NCI-H1417 treated with DMSO at 0.1 percent for 48 hours (cell line): ENCODE measurements at regions not wholly inside any gene's neighbourhood (a gene's known extent, or its start where the extent isn't known, plus 50 kb on each side); places are given as distances from the start of the nearest gene placed in this dataset.
"Not testable (repeated sequence)": the region's sequence is repeated elsewhere in the genome, so short reads cannot be mapped to it uniquely, and the experiment has no call there.

Experiments
- DNase-seq: peaks from one replicate; lab custom pipeline; 2025; lab: John Stamatoyannopoulos, UW

DNA sequence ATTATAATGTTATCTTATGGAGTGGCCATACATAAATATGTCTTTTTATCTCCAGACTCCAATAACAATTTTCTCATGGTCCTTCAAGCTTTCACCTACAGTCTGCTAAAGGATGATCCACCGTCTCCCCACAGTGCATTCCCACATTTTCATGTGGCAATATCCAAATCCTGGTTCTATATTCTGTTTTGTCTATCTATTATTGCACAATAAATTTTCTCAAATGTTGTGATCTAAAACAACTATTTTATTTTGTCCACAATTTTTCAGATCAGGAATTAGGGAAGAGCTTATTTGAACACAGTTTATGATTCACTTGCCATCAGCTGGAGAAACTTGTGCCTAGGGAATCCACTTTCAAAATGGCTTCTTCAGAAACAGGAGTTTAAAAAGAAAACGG, 614.4 kb upstream of the TMEFF2 start:
- no peak for DNase-seq

DNA sequence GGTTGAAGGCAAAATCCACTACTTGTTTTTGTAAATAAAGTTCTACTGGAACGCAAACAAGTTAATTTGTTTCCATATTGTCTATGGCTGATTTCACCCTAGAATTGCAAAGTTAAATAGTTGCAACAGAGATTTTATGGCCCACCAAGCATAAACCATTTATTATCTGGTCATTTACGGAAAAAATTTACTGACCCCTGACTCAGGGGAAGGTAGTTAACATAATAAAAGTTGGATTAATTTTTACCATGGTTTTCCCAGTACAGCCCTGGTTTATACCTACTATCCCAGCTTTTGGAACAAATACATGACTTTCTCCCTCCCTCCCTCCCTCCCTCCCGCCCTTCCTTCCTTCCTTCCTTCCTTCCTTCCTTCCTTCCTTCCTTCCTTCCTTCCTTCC, 588.9 kb upstream of the TMEFF2 start:
- DNase-seq, result no peak

GRCh38 chr2:192775459-192776262, 580.9 kb upstream of the TMEFF2 start:
- no peak for DNase-seq

GRCh38 chr2:192775011-192775410, 580.3 kb upstream of the TMEFF2 start:
- DNase-seq, result no peak

DNA sequence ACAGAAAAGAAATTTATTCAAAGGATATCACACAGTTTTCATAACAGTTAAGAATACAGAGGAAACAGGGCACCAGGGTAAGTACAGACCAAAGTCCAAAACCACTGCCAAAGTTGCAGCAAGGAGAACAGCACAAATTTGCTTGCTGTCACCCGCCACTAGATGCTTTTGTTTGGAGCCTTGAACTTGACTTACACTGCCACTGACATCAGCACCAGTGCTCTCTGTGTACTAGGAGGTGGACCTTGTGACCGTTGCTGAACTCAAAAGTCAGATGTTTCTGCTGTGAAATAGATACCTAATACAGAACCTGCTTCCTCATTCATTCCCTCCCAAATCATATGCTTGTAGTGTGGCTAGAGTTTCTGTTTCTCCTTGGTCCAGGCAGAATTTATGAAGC, 578.3 kb upstream of the TMEFF2 start:
- DNase-seq, result no peak

DNA sequence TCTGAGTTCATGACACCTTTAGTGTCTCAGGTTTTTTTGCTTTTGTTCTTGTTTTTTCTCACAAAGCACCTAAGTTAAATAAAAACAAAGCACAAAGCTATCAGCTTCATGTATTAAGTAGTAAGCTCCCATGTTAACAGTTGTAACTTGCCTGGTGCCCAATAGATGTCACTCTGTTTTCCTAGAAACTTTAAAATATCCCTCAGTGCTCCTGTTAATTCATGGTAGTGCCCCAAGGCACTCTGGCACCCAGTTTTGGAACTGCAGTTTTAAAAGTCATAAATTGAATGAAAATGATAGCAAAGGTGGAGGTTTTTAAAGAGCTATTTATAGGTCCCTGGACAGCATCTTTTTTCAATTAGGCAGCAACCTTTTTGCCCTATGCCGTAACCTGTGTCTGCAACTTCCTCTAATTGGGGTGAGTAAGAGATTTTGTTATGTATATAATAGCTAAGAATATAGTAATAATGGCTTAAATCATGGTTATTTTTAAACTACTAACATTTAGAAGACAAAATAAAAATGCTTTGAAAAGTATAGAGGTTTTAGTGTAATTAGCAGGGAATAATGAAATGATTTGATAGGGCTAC, 555.0 kb upstream of the TMEFF2 start:
- DNase-seq, result no peak

DNA sequence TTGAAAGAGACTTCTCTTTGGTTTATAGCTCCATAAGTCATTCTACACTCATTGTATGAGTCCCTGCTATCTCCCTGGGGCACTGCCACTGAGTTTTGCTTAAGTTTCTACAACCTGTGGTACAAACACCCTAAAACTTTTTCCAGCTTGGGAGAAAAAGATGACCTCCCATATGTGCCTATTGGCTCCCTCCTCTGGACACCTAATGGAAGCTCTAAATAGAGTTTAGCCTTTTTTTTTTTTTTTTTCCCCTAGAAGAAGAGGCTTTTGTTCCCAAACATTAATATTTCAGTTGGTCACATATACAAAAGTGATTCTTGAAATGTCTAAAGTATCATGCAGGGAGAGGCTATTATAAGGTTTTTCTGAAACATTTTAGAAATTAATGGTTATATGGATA, 547.2 kb upstream of the TMEFF2 start:
- DNase-seq, result no peak

GRCh38 chr2:192735447-192735846, 540.7 kb upstream of the TMEFF2 start:
- DNase-seq, result no peak

DNA sequence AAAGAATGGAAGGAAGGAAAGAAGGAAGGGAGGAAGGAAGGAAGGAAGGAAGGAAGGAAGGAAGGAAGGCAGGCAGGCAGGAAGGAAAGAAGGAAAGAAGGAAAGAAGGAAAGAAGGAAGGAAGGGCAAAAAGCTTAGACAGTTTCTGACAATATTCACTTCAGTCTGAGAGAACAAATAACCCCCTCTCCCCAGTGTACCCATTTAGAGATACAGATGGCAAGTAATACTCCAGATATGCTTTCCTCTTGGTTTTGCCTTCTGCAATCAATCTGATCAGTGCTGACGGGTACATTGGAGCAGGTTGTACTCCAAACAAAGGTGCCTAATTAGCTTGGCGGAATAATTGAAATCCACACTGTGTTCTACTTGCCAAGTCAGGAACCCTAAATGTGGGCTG, 534.6 kb upstream of the TMEFF2 start:
- DNase-seq, result no peak

- no peak for DNase-seq
Measured at GRCh38 chr2:192725991-192726390, 531.3 kb upstream of the TMEFF2 start.

DNA sequence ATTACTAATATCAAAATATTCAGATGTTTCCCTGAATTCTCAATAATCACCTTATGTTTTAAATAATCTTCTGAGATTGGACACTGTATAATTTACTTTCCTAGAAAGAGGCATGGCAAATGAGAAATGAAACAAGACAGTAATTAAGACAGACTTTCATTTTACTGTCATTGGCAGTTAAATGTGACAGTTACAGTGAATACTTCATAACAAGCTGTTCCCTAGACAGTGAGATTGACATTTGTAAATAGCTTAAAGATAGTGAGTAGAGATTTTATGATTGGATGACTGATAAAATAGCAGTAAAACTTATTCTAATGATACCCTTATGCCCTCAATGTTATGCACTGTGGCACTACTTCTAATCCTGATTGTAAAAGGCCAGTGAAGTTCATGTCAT, 524.9 kb upstream of the TMEFF2 start:
- DNase-seq, result no peak

DNA sequence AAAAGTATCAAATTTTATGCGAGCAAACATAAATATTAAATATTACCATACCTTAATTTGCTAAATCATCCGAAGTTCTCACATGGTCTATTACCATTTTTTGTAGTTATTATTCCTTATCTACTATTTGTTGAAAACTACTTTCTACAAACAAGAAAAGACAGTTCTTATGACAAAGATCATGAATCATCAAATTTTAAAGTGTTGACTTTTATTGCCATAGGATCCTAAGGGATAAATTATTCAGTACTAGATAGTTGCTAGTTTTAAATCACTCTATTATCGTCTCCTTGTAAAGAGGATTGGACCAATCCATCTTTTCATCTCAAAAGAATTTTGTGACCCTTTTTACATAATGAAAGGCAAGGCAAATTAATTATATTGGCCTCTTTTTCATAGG, 523.6 kb upstream of the TMEFF2 start:
- DNase-seq, result no peak

GRCh38 chr2:192700934-192701333, 506.2 kb upstream of the TMEFF2 start:
- DNase-seq, result no peak

- DNase-seq, result no peak
Measured at GRCh38 chr2:192697880-192698279, 503.1 kb upstream of the TMEFF2 start.

DNA sequence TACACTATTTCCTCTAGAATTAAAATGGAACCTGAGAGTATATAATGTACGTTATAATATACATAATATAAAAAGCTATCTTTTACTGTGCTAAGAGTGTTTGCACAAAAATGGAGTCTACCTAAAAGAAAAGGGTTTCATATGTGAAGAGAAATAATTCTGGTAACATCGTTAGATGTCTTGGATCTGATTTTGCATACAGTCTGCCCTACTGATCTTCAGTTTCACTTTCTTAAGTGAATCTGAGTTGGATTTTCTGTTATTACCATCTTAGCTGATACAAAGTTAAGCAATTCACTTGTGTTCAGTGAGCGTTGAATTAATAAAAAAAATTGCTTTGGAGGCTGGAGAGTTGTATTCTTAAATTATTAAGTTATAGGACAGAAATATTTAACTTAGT, 502.1 kb upstream of the TMEFF2 start:
- no peak for DNase-seq

GRCh38 chr2:192687015-192687414, 492.3 kb upstream of the TMEFF2 start:
- DNase-seq, result no peak

GRCh38 chr2:192682511-192682910, 487.8 kb upstream of the TMEFF2 start:
- DNase-seq, result not testable (repeated sequence)

DNA sequence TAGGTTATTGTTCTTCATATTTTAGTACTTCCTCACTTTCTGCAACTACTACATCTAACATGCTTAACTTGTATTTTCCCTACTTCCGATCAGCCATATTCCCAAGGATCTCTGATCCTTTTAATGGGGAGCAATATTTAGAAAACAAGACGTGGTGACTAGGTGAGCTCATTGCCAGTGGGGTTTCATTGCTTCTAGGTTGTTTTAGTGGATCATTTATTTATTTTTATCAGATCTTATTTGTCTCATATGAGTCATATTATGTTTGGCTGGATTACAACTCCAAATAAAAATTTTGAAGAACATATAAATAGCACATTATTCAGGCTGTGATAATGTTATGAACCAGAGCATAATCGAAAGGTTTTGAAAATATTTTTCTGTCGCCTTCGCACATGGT, 480.9 kb upstream of the TMEFF2 start:
- DNase-seq, result no peak

DNA sequence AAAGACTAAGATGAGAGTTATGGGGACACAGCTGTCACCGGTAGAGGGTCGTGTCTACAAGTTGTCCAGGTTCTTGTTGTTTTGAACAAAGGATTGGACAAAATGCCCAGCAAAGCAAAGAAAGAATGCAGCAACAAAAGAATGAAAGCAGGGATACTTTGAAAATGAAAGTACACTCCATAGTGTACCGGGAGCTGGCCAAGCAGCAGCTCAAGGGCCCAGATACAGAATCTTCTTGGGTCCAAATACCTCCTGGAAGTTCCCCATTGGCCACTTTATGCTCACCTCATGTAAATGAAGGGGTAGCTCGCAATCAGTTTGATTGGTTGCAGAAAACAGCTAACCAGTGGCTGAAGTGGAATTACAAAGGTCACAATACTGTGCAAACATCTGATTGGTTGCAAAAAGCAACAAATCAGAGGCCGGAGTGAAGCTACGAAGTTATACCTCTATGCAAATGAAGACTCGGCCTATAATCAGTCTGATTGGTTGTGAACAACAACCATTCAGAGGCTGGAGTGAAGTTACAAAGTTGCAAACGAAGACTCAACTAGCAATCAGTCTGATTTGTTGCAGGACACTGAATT, 474.9 kb upstream of the TMEFF2 start:
- no peak for DNase-seq

GRCh38 chr2:192660555-192660954, 465.8 kb upstream of the TMEFF2 start:
- DNase-seq, result not testable (repeated sequence)

DNA sequence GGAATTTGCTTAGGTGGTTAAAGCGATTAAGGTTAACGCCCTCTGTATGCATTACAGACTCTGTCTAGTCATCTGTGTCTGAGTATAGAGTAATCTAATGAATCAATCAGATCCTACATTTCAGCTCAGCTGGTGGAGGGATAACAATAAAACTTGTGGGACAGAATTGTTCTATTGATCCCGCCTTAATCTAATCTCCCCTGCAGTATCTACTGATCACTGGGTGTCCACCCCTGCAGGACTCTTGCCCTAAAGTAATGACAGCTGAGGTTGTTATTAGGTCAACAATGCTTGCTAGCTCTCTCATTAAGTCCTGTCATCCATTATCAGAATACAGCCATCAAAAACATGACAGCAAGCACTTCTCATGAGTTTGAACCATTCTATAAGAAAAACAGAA, 462.6 kb upstream of the TMEFF2 start:
- peak; percentile 67 for DNase-seq

DNA sequence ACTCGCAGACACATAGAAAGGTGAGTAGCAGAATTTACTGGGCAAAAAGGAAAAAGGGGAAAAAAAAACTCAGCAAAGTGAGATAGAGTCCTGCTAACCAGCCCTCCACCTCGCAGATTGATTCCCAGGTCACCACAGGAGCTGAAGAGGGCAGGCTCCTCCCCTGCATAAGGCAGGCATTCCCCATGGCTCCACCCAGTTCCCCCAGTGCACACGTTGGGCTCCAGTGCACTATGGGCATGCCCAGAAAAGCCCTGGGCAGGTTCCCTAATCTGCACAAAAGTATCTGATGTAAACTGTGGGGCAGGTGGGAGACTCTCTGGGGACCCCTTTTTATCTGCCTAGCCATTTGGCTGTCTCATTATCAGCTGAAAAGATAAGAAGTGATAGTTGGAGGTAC, 461.2 kb upstream of the TMEFF2 start:
- no peak for DNase-seq

- no peak for DNase-seq
Measured at GRCh38 chr2:192645811-192646598, 451.3 kb upstream of the TMEFF2 start.
